RWPE2 (cell line): ENCODE measurements at regions not wholly inside any gene's neighbourhood (a gene's known extent, or its start where the extent isn't known, plus 50 kb on each side); places are given as distances from the start of the nearest gene placed in this dataset.

Source experiments
- ATAC-seq: fragments of 200-7000 bp; cut with Tn5 transposase; 3 replicates; pipeline ENCODE4 v1.9.1; 2021; ENCODE audit warnings: low read depth
- DNase-seq: peaks from one replicate; pipeline ENCODE4 v3.0.0-alpha.2; 2020; ENCODE audit warnings: low spot score
- H3K27ac ChIP-seq: fragments of 450-650 bp; 2 replicates; pipeline ENCODE4 v1.5.1; 2017; ENCODE audit warnings: mild to moderate bottlenecking; ENCODE audit not compliant: poor library complexity, severe bottlenecking
- H3K27me3 ChIP-seq: fragments of 250-450 bp; sonication (Bioruptor Pico); 2 replicates; pipeline ENCODE4 v1.5.1; 2021; ENCODE audit warnings: mild to moderate bottlenecking, moderate library complexity; ENCODE audit not compliant: insufficient read depth, poor library complexity, severe bottlenecking
- H3K36me3 ChIP-seq: fragments of 250-450 bp; sonication (Bioruptor Pico); 2 replicates; pipeline ENCODE4 v1.5.1; 2020; ENCODE audit warnings: low read depth, mild to moderate bottlenecking, moderate library complexity
- H3K4me1 ChIP-seq: fragments of 250-450 bp; sonication (Bioruptor Pico); 2 replicates; pipeline ENCODE4 v1.5.1; 2021; ENCODE audit warnings: mild to moderate bottlenecking, moderate library complexity; ENCODE audit not compliant: insufficient read depth, poor library complexity, severe bottlenecking
- H3K4me3 ChIP-seq: fragments of 250-450 bp; sonication (Bioruptor Pico); 2 replicates; pipeline ENCODE4 v1.5.1; 2021; ENCODE audit warnings: mild to moderate bottlenecking, moderate library complexity; ENCODE audit not compliant: severe bottlenecking
- H3K9me3 ChIP-seq: fragments of 250-450 bp; sonication (Bioruptor Pico); 2 replicates; pipeline ENCODE4 v1.5.1; 2021; ENCODE audit warnings: mild to moderate bottlenecking, moderate library complexity; ENCODE audit not compliant: severe bottlenecking
- TF ChIP-seq, protein P1 (sequence below): fragments of 450-650 bp; IDR thresholded peaks from one replicate; pipeline ENCODE4 v1.5.1; 2017; ENCODE audit warnings: mild to moderate bottlenecking, moderate library complexity; ENCODE audit not compliant: poor library complexity, severe bottlenecking

DNA sequence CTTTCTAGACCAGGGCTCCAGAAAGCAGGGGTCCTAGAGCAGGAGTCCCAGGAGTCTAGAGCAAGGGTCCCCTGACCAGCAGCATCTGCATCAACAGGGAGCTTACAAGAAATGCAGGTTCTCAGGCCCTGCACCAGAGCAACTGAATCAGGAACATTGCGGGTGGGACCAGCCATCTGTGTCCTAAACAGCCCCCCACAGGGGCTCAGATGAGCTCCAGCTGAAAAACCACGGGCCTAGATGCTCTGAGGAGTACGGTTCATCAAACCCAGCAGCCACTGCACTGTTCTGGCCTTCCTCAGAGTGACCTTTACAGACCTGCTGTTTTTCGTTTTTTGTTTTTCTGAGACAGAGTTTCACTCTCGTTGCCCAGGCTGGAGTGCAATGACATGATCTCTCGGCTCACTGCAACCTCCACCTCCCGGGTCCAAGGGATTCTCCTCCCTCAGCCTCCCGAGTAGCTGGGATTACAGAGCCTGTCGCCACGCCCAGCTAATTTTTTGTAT lies 438.2 kb downstream of the SOX9 start:
- Histone ChIP-seq H3K27me3 (no peaks in the 10 kb centered on the region), H3K9me3 (no peaks in the 10 kb centered on the region), H3K4me3 (no peak overlapping the region), H3K36me3 (no peaks in the 10 kb centered on the region), H3K4me1 (peaks cover 11% of the 10 kb centered on the region), H3K27ac (no peak overlapping the region)
- TF ChIP-seq, protein P1, sequence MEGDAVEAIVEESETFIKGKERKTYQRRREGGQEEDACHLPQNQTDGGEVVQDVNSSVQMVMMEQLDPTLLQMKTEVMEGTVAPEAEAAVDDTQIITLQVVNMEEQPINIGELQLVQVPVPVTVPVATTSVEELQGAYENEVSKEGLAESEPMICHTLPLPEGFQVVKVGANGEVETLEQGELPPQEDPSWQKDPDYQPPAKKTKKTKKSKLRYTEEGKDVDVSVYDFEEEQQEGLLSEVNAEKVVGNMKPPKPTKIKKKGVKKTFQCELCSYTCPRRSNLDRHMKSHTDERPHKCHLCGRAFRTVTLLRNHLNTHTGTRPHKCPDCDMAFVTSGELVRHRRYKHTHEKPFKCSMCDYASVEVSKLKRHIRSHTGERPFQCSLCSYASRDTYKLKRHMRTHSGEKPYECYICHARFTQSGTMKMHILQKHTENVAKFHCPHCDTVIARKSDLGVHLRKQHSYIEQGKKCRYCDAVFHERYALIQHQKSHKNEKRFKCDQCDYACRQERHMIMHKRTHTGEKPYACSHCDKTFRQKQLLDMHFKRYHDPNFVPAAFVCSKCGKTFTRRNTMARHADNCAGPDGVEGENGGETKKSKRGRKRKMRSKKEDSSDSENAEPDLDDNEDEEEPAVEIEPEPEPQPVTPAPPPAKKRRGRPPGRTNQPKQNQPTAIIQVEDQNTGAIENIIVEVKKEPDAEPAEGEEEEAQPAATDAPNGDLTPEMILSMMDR: no peak
- DNase-seq (no peak), ATAC-seq (no peak)

DNA sequence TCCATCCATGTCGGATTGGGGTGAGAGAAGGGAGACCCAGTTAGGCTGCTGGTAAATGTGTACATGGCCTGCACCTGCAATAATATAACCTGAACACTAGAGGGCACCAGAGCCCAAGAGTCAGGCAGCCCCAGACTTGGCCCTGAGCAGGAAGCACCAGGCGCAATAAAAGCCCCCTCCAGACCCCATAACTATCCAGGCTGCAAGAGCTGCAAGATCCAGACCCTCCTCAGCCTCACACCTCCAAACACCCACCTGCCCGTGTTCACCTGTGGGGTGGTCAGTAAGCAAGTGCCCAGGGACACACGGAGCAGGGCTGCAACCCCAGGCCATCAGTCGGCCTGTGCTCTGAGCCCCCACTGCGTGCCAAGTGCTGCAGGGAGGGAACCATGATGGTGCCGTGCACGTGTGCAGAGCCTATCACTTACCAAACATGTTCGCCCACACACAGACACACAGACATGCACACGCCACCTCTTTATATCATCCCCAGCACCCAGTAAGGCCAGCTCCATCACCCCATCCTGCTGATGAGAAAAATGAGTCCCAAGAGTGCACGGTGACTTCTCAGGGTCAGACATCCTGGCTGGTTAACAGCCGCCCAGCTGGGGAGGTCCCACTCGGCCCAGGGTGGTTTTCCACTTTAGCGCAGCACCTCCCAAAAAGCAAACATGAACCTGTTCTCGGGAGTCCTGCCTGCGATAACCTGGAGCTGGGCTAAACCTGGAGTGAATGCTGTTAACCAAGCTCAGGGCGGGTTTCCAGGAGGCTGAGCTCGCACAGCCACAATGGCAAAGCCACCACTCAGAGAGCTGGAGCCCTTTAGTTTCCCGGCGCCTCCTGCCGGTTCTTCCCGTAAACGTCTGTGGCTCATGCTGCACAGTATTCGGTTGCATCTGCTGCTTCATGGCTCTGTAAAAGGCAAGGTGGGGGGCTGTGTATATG lies 439.8 kb downstream of the SOX9 start:
- H3K27me3 ChIP-seq: no peaks in the 10 kb centered on the region
- ATAC-seq: peak; percentile 64
- TF ChIP-seq, protein P1: peak; percentile 94

DNA sequence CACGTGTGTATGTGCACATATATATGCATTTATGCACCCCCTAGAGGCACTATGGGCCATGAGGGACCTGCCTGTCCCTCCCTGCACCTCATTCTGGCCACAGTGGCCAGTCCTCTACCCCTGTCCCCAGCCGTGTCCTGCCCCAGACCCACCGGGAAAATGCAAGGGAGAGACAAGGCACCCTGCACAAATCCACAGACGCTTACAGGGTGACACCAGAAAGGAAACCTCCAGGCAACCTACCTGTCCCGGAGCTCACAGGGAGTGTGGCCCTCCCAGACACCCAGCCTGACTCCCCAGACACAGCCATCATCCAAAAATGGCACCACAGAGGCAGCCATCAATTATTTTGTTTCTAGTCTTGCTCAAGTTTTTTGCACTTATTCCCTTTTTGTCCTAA lies 440.4 kb downstream of the SOX9 start:
- TF ChIP-seq, protein P1: no peak
- H3K27me3 ChIP-seq: no peaks in the 10 kb centered on the region
- no peak overlapping the region for H3K4me3 ChIP-seq
- H3K4me1 ChIP-seq: peaks cover 4% of the 10 kb centered on the region
- H3K36me3 ChIP-seq: no peaks in the 10 kb centered on the region
- no peaks in the 10 kb centered on the region for H3K9me3 ChIP-seq
- ATAC-seq: no peak
- H3K27ac ChIP-seq: peak overlapping the region; percentile 27
- no peak for DNase-seq

More for the DNA sequence above, 439.8 kb downstream of the SOX9 start:
- no peak for DNase-seq
- H3K4me3 ChIP-seq: no peak overlapping the region
- H3K36me3 ChIP-seq: no peaks in the 10 kb centered on the region
- H3K4me1 ChIP-seq: peaks cover 4% of the 10 kb centered on the region
- H3K27ac ChIP-seq: peak overlapping the region; percentile 27
- no peaks in the 10 kb centered on the region for H3K9me3 ChIP-seq

DNA sequence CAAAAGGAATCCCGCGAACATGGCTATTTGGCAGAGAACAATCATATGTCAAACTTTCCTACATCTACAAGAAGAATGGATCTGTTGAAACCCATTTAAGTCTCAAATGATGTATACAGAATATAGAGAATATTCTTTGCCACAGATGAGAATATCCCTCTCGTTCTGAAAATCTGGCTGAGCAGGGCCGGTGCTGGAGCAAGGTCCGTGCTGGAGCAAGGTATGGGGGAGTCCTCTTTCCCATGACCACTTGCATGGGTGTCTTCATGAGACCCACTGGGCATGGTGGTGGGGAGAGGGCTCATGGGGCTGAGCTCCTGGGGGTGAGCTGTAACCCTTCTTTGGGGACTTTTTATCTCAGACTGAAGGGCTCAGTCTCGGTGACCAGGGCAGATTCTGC lies 440.9 kb downstream of the SOX9 start:
- Histone ChIP-seq H3K36me3 (no peaks in the 10 kb centered on the region), H3K4me1 (peaks cover 4% of the 10 kb centered on the region), H3K27me3 (no peaks in the 10 kb centered on the region), H3K9me3 (no peaks in the 10 kb centered on the region), H3K4me3 (no peak overlapping the region), H3K27ac (peak overlapping the region; percentile 27)
- ATAC-seq (no peak), DNase-seq (no peak)
- TF ChIP-seq, protein P1: no peak
